GM12878 (cell line): ENCODE measurements at regions not wholly inside any gene's neighbourhood (a gene's known extent, or its start where the extent isn't known, plus 50 kb on each side); places are given as distances from the start of the nearest gene placed in this dataset.

Source experiments
- ATAC-seq: fragments of 200-7000 bp; cut with Tn5 transposase; 3 replicates; pipeline ENCODE4 v1.9.1; 2020; ENCODE audit warnings: mild to moderate bottlenecking, moderate library complexity
- BruUV-seq: library from RNA; stranded (reverse); fragments of 400-500 nt; replicated peaks from 2 replicates; lab custom pipeline; 2021; lab: Mats Ljungman, UMichigan
- CTCF ChIA-PET: fragments of 300-600 bp; sonication (Branson Sonifier 250); formaldehyde crosslinking; extraction: SDS; loops from one replicate; lab custom pipeline; 2021; ENCODE audit warnings: inconsistent platforms; lab: Yijun Ruan, JAX
- POLR2A ChIA-PET: fragments of 350-600 bp; formaldehyde crosslinking; extraction: SDS; loops from one replicate; lab custom pipeline; 2021; ENCODE audit warnings: inconsistent platforms; lab: Charles Lee
- RAD21 ChIA-PET: fragments of 300-600 bp; sonication (Branson Sonifier 250); formaldehyde crosslinking; loops from one replicate; lab custom pipeline; 2023; ENCODE audit warnings: antibody characterized with exemption; ENCODE audit not compliant: unreplicated experiment; lab: Charles Lee
- SMC1A ChIA-PET: fragments of 300-600 bp; sonication (Branson Sonifier 250); formaldehyde crosslinking; loops from one replicate; lab custom pipeline; 2023; ENCODE audit not compliant: unreplicated experiment, uncharacterized antibody; lab: Charles Lee
- DNase-seq: peaks from one replicate; pipeline ENCODE4 v3.0.0-alpha.2; 2011; ENCODE audit warnings: low read depth, low spot score
- FAIRE-seq: peaks from 3 replicates; lab custom pipeline; 2011; peaks lifted over from hg19 to GRCh38; lab: Jason Lieb, UNC
- H2AFZ ChIP-seq: 2 replicates; pipeline ENCODE4 v1.6.0; 2011; ENCODE audit warnings: low read depth, low read length, control low read depth; ENCODE audit not compliant: control insufficient read depth
- H3K27ac ChIP-seq: 2 replicates; pipeline ENCODE4 v1.5.1; 2011; ENCODE audit warnings: control low read depth; ENCODE audit not compliant: control insufficient read depth, insufficient read depth
- H3K27me3 ChIP-seq, 2 experiments: replicated peaks in 1 of 2; 2 replicates each; pipeline versions ENCODE4 v1.6.0 to v1.6.1; 2011; ENCODE audit warnings: low read length in 1 of 2; ENCODE audit not compliant: control insufficient read depth in 2 of 2, insufficient read depth in 2 of 2
- H3K36me3 ChIP-seq, 2 experiments: 2 replicates each; pipeline ENCODE4 v1.5.1; 2011; ENCODE audit warnings: low read length in 1 of 2; ENCODE audit not compliant: control insufficient read depth in 2 of 2, insufficient read depth in 2 of 2
- H3K4me1 ChIP-seq: 2 replicates; pipeline ENCODE4 v1.6.1; 2011; ENCODE audit warnings: mild to moderate bottlenecking, low read length, moderate library complexity, mixed read lengths; ENCODE audit not compliant: control insufficient read depth, insufficient read depth
- H3K4me2 ChIP-seq: 2 replicates; pipeline ENCODE4 v1.6.0; 2011; ENCODE audit warnings: control low read depth; ENCODE audit not compliant: control insufficient read depth, insufficient read depth
- H3K4me3 ChIP-seq: fragments of 200-600 bp; sonication (generic); 2 replicates; pipeline ENCODE4 v1.5.1; 2016
- H3K79me2 ChIP-seq: 2 replicates; pipeline ENCODE4 v1.6.0; 2011; ENCODE audit warnings: low read length; ENCODE audit not compliant: control insufficient read depth, insufficient read depth
- H3K9ac ChIP-seq: 2 replicates; pipeline ENCODE4 v1.8.0; 2011; ENCODE audit warnings: low read length, control low read depth, mixed read lengths; ENCODE audit not compliant: control insufficient read depth, insufficient read depth
- H3K9me3 ChIP-seq: replicated peaks from 3 replicates; pipeline ENCODE4 v1.5.1; 2011; ENCODE audit warnings: mild to moderate bottlenecking, low read length; ENCODE audit not compliant: control insufficient read depth, insufficient read depth
- H4K20me1 ChIP-seq: 2 replicates; pipeline ENCODE4 v1.6.0; 2011; ENCODE audit not compliant: control insufficient read depth, insufficient read depth
- IRF3 ChIP-seq: fragments of 450-650 bp; IDR thresholded peaks from 2 replicates; pipeline ENCODE4 v1.6.1; 2014; ENCODE audit warnings: mild to moderate bottlenecking
- MAX ChIP-seq: IDR thresholded peaks from 2 replicates; pipeline ENCODE4 v1.6.1; 2012; ENCODE audit warnings: low read depth, low read length, improper control_type of control experiment
- NFYA ChIP-seq: IDR thresholded peaks from 2 replicates; pipeline ENCODE4 v1.6.1; 2011; ENCODE audit warnings: low read depth, mild to moderate bottlenecking, low read length, improper control_type of control experiment, borderline replicate concordance
- NFYB ChIP-seq: IDR thresholded peaks from 2 replicates; pipeline ENCODE4 v1.6.1; 2011; ENCODE audit warnings: low read depth, mild to moderate bottlenecking, low read length, improper control_type of control experiment, moderate library complexity; ENCODE audit not compliant: insufficient read depth
- NR2C1 ChIP-seq: fragments of 450-650 bp; IDR thresholded peaks from 2 replicates; pipeline ENCODE4 v1.6.1; 2017; ENCODE audit warnings: antibody characterized with exemption, mild to moderate bottlenecking, moderate library complexity
- SMARCA5 ChIP-seq: fragments of 450-650 bp; IDR thresholded peaks from 2 replicates; pipeline ENCODE4 v1.6.1; 2017; ENCODE audit warnings: mild to moderate bottlenecking
- SMC3 ChIP-seq: IDR thresholded peaks from 2 replicates; pipeline ENCODE4 v1.6.1; 2011; ENCODE audit warnings: low read length, improper control_type of control experiment, borderline replicate concordance
- ZBTB4 ChIP-seq: fragments of 450-650 bp; formaldehyde crosslinking; IDR thresholded peaks from 2 replicates; pipeline ENCODE4 v1.4.0; 2022; ENCODE audit warnings: mild to moderate bottlenecking, moderate library complexity
- WGBS: methylation state at CpG from one replicate; pipeline ENCODE4 v1.1.6; 2016; ENCODE audit warnings: low lambda C conversion rate; ENCODE audit not compliant: insufficient replicate concordance, insufficient coverage; ENCODE audit errors: missing lambda C conversion rate; 5-methylcytosine and 5-hydroxymethylcytosine counted together
- in situ Hi-C: fragments of 300-500 bp; cut with MboI; formaldehyde crosslinking; loops from 9 replicates; pipeline ENCODE4 v1.14.3; 2018; ENCODE audit warnings: mixed read lengths
- intact Hi-C: fragments of 100-400 bp; cut with micrococcal nuclease; formaldehyde crosslinking; loops from one replicate; pipeline ENCODE4 v1.14.2; 2022; ENCODE audit not compliant: unreplicated experiment

- DNase-seq (no peak), FAIRE-seq (no peak), ATAC-seq (no peak)
- no peak overlapping the region for H3K4me3 ChIP-seq
- ChIA-PET SMC1A (interaction anchor here (1.0 kb wide), 1 partner anchor 11 kb away, joined by 3 read pairs; no protein-coding TSS in a partner anchor), RAD21 (no interaction called here), POLR2A (no interaction called here), CTCF (no interaction called here)
- H2AFZ ChIP-seq = no peak overlapping the region
- in situ Hi-C loops = no loop called here
- intact Hi-C loops = no loop called here
- H3K4me1 ChIP-seq = no peaks in the 10 kb centered on the region
- TF ChIP-seq NR2C1 (no peak), MAX (no peak), SMC3 (no peak), SMARCA5 (no peak), NFYB (no peak), NFYA (no peak), ZBTB4 (CRISPR knock-in tag) (no peak), IRF3 (no peak)
- H3K9me3 ChIP-seq = no peaks in the 10 kb centered on the region; the same call in 2 of the 3 replicates
- H3K36me3 ChIP-seq = no peaks in the 10 kb centered on the region
- no TSS peak for BruUV-seq
- no peak overlapping the region for H3K9ac ChIP-seq
- no peak overlapping the region for H3K27ac ChIP-seq
- no peaks in the 10 kb centered on the region for H4K20me1 ChIP-seq
- H3K27me3 ChIP-seq = no peaks in the 10 kb centered on the region
- no peak overlapping the region for H3K4me2 ChIP-seq
- WGBS = 64% methylated on average over 3 of the region's 3 CpGs
- H3K79me2 ChIP-seq = no peaks in the 10 kb centered on the region
These were observed 72.1 kb upstream of the SIM2 start for GRCh38 chr21:36626791-36627190.
